ENCODE measurements at regions not wholly inside any gene's neighbourhood (a gene's known extent, or its start where the extent isn't known, plus 50 kb on each side); places are given as distances from the start of the nearest gene placed in this dataset.
"Not testable (repeated sequence)": the region's sequence is repeated elsewhere in the genome, so short reads cannot be mapped to it uniquely, and the experiment has no call there.

- not testable (repeated sequence) for TF ChIP-seq EZH2 (IDR thresholded peaks at IDR 0.05); POLR2AphosphoS5 (IDR thresholded peaks at IDR 0.05; ENCODE audit: borderline replicate concordance, low read depth, low read length)
Measured at GRCh38 chr12:4842401-4842800, 67.3 kb upstream of the KCNA1 start.

Measured in SK-N-MC (cell line).